ENCODE measurements at regions not wholly inside any gene's neighbourhood (a gene's known extent, or its start where the extent isn't known, plus 50 kb on each side); places are given as distances from the start of the nearest gene placed in this dataset.

- TF ChIP-seq CTCF (conservative IDR thresholded peaks at IDR 0.05; ENCODE audit: low read depth, low read length), result no peak
- no peak overlapping the region for H3K4me3 ChIP-seq (ENCODE audit: low read depth, low read length)
- no peak for DNase-seq (ENCODE audit: low read depth)
Observed at GRCh38 chr18:42340423-42341009, 385.5 kb downstream of the PIK3C3 start.

- DNase-seq (ENCODE audit: low read depth), result no peak
- TF ChIP-seq CTCF (conservative IDR thresholded peaks at IDR 0.05; ENCODE audit: low read depth, low read length), result no peak
- H3K4me3 ChIP-seq (ENCODE audit: low read depth, low read length), result no peak overlapping the region
Observed at GRCh38 chr18:42341423-42341822, 386.4 kb downstream of the PIK3C3 start.

- DNase-seq (ENCODE audit: low read depth), result no peak
- no peak for TF ChIP-seq CTCF (conservative IDR thresholded peaks at IDR 0.05; ENCODE audit: low read depth, low read length)
- no peak overlapping the region for H3K4me3 ChIP-seq (ENCODE audit: low read depth, low read length)
Observed at GRCh38 chr18:42348722-42349121, 393.7 kb downstream of the PIK3C3 start.

- DNase-seq (ENCODE audit: low read depth), result no peak
- no peak for TF ChIP-seq CTCF (conservative IDR thresholded peaks at IDR 0.05; ENCODE audit: low read depth, low read length)
- H3K4me3 ChIP-seq (ENCODE audit: low read depth, low read length), result no peak overlapping the region
Observed at GRCh38 chr18:42351455-42351854, 396.4 kb downstream of the PIK3C3 start.

- no peak for DNase-seq (ENCODE audit: low read depth)
Observed at GRCh38 chr18:42360716-42361115, 405.7 kb downstream of the PIK3C3 start.

GRCh38 chr18:42363446-42364441, 408.7 kb downstream of the PIK3C3 start:
- no peak overlapping the region for H3K4me3 ChIP-seq (ENCODE audit: low read depth, low read length)
- no peak for DNase-seq (ENCODE audit: low read depth)
- TF ChIP-seq CTCF (conservative IDR thresholded peaks at IDR 0.05; ENCODE audit: low read depth, low read length), result no peak

More at GRCh38 chr18:42360716-42361115, 405.7 kb downstream of the PIK3C3 start:
- TF ChIP-seq CTCF (conservative IDR thresholded peaks at IDR 0.05; ENCODE audit: low read depth, low read length), result no peak
- no peak overlapping the region for H3K4me3 ChIP-seq (ENCODE audit: low read depth, low read length)

Measured in epithelial cell of proximal tubule (primary cell).